Upper lobe of right lung (tissue), 1 donor: ENCODE measurements at regions not wholly inside any gene's neighbourhood (a gene's known extent, or its start where the extent isn't known, plus 50 kb on each side); places are given as distances from the start of the nearest gene placed in this dataset.

Source experiments
- ATAC-seq: fragments of 200-7000 bp; cut with Tn5 transposase; one replicate; pipeline ENCODE4 v1.9.1; 2020; ENCODE audit warnings: mild to moderate bottlenecking, moderate library complexity
- DNase-seq: peaks from one replicate; pipeline ENCODE4 v3.0.0-alpha.2; 2020
- H3K27ac ChIP-seq: fragments of 200-600 bp; one replicate; pipeline ENCODE4 v1.8.0; 2022
- H3K27me3 ChIP-seq: fragments of 200-600 bp; one replicate; pipeline ENCODE4 v1.8.0; 2022; ENCODE audit warnings: mild to moderate bottlenecking
- H3K36me3 ChIP-seq: fragments of 200-600 bp; one replicate; pipeline ENCODE4 v1.8.0; 2022
- H3K4me1 ChIP-seq: fragments of 200-600 bp; one replicate; pipeline ENCODE4 v1.8.0; 2022
- H3K4me3 ChIP-seq: fragments of 200-600 bp; one replicate; pipeline ENCODE4 v1.8.0; 2022; ENCODE audit warnings: mild to moderate bottlenecking
- H3K9me3 ChIP-seq: fragments of 200-600 bp; one replicate; pipeline ENCODE4 v1.8.0; 2022
- intact Hi-C: fragments of 100-400 bp; cut with DNase I; formaldehyde crosslinking; loops from one replicate; pipeline ENCODE4 v1.11.0; 2022
- TF ChIP-seq, protein P1 (sequence below): fragments of 200-600 bp; IDR thresholded peaks from one replicate; pipeline ENCODE4 v1.8.0; 2022; ENCODE audit warnings: antibody characterized with exemption
- donor health status: DM: no; HTN: yes; CAD: no; lungs with severe emphysema.

DNA sequence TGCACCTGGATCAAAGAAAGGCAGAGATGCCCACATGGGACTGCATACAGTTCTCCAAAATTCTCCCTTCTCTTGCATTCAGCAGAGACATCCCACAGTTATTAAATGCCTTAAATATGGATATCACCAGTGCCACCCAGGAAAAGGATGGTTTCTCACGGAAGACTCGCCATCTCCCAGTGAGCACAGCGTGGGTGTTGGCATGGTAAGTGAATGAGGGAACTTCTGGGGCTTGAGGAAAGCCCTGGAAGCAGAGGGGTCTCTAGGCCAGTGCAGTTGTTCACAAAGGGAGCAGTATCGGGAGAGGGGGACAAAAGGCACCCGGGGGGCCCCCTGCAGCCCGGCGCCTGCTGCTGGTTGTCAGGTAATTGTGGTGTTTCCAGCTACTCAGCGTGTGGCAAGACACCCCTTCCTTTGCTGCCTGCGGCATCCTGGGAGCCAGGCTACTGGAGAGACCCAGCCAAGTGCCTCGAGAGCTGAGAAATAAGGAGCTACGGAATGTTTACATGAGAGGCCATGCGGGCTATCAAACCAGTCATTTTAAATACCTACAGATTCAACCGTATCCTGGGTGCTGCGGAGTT is 125.4 kb downstream of the PXDC1 start:
- TF ChIP-seq, protein P1, sequence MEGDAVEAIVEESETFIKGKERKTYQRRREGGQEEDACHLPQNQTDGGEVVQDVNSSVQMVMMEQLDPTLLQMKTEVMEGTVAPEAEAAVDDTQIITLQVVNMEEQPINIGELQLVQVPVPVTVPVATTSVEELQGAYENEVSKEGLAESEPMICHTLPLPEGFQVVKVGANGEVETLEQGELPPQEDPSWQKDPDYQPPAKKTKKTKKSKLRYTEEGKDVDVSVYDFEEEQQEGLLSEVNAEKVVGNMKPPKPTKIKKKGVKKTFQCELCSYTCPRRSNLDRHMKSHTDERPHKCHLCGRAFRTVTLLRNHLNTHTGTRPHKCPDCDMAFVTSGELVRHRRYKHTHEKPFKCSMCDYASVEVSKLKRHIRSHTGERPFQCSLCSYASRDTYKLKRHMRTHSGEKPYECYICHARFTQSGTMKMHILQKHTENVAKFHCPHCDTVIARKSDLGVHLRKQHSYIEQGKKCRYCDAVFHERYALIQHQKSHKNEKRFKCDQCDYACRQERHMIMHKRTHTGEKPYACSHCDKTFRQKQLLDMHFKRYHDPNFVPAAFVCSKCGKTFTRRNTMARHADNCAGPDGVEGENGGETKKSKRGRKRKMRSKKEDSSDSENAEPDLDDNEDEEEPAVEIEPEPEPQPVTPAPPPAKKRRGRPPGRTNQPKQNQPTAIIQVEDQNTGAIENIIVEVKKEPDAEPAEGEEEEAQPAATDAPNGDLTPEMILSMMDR: no peak
- Histone ChIP-seq H3K4me1 (no peaks in the 10 kb centered on the region), H3K27ac (no peak overlapping the region), H3K4me3 (no peak overlapping the region), H3K9me3 (no peaks in the 10 kb centered on the region), H3K36me3 (no peaks in the 10 kb centered on the region), H3K27me3 (peaks cover 8% of the 10 kb centered on the region)
- intact Hi-C loops: no loop called here
- ATAC-seq (no peak), DNase-seq (no peak)

DNA sequence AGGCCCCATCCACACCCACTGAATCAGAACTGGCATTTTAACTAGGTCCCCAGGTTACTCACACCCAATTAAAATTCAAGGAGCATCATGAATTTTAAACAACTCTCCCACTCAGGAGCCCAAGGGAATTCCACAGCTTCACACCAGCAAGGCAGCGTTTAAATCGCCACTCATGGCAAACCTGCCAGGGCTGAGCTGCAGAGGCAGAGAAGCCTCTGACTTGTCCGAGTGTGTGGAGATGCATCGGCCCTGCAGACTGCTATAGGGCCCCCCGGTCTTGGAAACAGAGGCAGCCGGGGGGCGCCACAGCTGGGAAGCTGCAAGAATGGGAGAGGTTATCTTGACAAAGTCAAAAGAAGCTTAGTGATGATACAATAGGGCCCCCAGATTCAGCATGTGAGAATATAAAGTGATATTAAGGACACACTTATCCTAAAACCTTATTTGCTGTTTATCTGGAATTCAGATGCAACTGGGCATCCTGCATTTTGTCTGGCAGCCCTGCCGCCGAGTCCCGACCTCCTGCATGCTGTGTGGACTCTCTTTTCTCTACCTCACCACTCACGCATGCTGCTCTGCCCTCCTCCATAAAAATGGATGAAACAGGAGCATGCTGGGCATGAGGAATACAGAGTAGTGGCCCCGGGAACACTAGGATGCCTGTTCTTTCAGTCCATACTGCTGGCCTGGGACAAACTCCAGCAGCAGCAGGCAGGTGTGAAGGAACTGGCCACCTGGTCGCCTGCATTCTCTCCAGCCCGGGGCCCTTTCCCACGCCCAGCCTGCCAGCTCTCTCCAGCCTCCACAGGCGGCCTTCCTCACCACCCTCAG is 126.1 kb downstream of the PXDC1 start:
- Histone ChIP-seq H3K9me3 (no peaks in the 10 kb centered on the region), H3K27ac (no peak overlapping the region), H3K4me1 (no peaks in the 10 kb centered on the region), H3K36me3 (no peaks in the 10 kb centered on the region), H3K4me3 (no peak overlapping the region), H3K27me3 (peaks cover 8% of the 10 kb centered on the region)
- ATAC-seq (no peak), DNase-seq (no peak)
- TF ChIP-seq, protein P1: no peak
- intact Hi-C loops: no loop called here

DNA sequence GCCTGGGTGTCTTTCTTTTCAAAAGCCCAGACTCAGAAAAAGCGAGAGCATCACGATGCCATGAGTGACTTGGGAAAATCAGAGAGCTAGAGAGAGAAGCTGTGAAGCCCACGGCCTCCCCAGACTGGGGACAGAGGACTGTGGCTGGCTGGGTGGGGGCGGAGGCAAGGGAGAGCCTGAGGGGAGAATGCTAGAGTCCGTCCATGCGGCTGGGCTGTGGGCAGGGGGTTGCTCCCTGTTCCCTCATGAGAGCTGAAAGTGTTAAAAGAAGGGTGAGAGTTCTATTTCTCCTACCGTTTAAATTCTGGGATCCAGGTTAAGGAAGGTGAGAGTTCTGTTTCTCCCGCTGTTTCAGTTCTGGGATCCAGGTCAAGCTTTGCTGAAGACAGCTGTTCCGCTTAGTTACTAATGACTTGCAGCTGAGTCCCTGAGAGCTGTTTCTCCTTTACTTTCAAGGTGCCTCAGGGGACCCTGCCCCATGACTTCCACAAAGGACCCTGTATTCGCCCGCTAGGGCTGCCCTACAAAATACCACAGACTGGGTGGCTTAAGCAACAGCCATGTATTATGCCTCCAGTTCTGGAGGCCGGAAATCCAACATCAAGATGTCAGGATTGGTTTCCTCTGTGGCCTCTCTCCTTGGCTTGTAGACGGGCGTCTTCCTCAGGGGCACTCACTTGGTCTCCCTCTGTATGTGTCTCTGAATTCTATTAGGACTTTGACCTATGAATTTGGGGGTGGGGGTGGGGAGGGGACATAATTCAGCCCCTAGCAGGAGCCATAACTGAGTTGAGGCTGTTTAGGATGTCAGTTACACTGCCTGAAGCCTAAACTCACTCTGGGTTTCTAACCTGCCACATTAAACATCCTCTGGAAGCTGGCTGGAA is 127.0 kb downstream of the PXDC1 start:
- Histone ChIP-seq H3K4me1 (no peaks in the 10 kb centered on the region), H3K27ac (no peak overlapping the region), H3K4me3 (no peak overlapping the region), H3K36me3 (no peaks in the 10 kb centered on the region), H3K27me3 (peaks cover 8% of the 10 kb centered on the region), H3K9me3 (no peaks in the 10 kb centered on the region)
- ATAC-seq: no peak
- TF ChIP-seq, protein P1: no peak
- DNase-seq: no peak
- intact Hi-C loops: no loop called here

DNA sequence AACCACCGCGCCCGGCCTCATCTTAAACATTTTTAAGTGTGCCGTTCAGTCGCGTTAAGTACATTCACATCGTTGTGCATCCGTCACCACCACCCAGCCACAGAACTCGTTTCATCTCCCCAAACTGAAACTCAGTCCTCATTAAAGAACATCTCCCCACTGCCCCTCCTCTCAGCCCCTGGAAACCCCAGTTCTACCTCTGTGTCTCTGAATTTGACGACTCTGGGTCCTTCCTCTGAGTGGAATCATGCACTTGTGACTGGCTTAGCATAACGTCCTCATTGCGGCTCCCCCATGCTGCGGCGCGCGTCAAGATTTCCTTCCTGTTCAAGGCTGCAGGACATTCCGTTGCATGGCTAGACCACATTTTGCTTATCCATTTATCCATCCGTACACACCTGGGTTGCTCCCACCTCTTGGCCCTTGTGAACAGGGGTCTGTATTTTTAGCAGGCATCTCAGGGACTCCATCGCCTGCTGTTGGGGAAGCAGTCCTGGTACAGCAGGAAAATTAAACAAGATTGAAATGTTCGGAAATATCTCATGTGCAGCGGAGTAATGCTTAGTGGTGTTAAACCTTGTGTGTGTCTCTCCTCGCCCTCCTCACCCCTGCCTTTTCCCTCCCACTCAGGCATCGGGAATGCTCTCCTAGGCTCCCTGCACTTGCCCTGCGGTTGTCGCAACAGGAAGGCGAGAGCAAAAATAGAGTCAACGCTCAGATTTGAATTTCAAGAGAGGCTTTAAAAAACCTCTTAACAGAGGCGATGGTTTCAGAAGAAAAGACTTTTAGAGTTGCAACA is 127.9 kb downstream of the PXDC1 start:
- Histone ChIP-seq H3K4me1 (no peaks in the 10 kb centered on the region), H3K27ac (no peak overlapping the region), H3K36me3 (no peaks in the 10 kb centered on the region), H3K4me3 (no peak overlapping the region), H3K9me3 (no peaks in the 10 kb centered on the region), H3K27me3 (peaks cover 8% of the 10 kb centered on the region)
- TF ChIP-seq, protein P1: no peak
- DNase-seq (no peak), ATAC-seq (no peak)
- intact Hi-C loops: no loop called here

DNA sequence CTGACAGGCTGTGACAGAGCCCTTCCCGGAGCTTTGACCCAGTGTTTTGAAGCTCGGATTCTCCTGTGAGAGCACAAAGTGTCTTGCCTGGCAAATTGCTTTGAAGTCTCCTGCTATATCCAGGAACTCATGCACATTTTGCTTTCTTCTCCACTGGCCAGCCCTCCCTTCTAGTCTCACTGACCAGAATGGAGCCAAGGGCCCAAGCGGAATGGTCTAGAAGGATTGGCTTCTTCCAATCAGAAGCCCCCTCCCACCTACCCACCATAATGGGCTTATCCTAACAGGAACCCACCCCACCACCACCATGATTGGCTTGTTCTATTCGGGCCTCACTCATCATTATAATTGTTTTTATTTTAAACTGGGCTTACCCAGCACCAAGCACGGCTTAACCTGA is 130.1 kb downstream of the PXDC1 start:
- no peak for ATAC-seq
- intact Hi-C loops: no loop called here
- Histone ChIP-seq H3K4me3 (no peak overlapping the region), H3K27ac (no peak overlapping the region), H3K4me1 (no peaks in the 10 kb centered on the region), H3K36me3 (no peaks in the 10 kb centered on the region), H3K9me3 (no peaks in the 10 kb centered on the region), H3K27me3 (no peaks in the 10 kb centered on the region)
- no peak for DNase-seq
- TF ChIP-seq, protein P1: no peak
